ENCODE measurements at regions not wholly inside any gene's neighbourhood (a gene's known extent, or its start where the extent isn't known, plus 50 kb on each side); places are given as distances from the start of the nearest gene placed in this dataset.

DNA sequence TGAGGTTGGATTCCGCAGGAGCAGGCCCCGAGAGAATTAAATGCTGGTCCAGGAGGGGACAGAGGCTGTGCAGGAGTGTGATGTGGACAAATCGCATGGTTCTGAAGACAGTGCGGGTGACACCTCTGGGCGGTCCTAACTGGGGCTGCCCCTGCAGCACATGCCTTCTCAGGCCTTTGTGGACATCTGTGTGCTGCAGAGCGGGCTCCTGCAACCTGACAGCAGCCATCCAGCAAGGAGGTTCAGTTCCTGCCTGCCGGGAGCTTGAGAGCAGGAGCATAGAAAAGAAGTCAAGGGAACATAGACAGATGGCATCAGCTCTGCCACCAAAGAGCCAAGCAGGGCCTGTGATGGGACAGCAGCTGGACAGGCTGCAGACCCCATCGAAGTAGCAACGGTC is 135.9 kb upstream of the PPP2R2D start:
- H3K27me3 Mint-ChIP-seq (ENCODE audit: low read depth): peaks cover 9% of the 10 kb centered on the region
- TF ChIP-seq, protein P1, sequence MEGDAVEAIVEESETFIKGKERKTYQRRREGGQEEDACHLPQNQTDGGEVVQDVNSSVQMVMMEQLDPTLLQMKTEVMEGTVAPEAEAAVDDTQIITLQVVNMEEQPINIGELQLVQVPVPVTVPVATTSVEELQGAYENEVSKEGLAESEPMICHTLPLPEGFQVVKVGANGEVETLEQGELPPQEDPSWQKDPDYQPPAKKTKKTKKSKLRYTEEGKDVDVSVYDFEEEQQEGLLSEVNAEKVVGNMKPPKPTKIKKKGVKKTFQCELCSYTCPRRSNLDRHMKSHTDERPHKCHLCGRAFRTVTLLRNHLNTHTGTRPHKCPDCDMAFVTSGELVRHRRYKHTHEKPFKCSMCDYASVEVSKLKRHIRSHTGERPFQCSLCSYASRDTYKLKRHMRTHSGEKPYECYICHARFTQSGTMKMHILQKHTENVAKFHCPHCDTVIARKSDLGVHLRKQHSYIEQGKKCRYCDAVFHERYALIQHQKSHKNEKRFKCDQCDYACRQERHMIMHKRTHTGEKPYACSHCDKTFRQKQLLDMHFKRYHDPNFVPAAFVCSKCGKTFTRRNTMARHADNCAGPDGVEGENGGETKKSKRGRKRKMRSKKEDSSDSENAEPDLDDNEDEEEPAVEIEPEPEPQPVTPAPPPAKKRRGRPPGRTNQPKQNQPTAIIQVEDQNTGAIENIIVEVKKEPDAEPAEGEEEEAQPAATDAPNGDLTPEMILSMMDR (conservative IDR thresholded peaks at IDR 0.05): no peak
- H3K4me3 Mint-ChIP-seq: no peak overlapping the region
- H3K27ac Mint-ChIP-seq (ENCODE audit: unreplicated experiment): no peak overlapping the region
- H3K9me3 Mint-ChIP-seq: peaks cover 5% of the 10 kb centered on the region
- peaks cover 36% of the 10 kb centered on the region for H3K4me1 Mint-ChIP-seq
- peaks cover 4% of the 10 kb centered on the region for H3K36me3 Mint-ChIP-seq (ENCODE audit: low read depth)
- DNase-seq (ENCODE audit: low read depth, low spot score): no peak

GRCh38 chr10:131766096-131766495 is 134.7 kb upstream of the PPP2R2D start:
- H3K27ac Mint-ChIP-seq (ENCODE audit: unreplicated experiment): no peak overlapping the region
- DNase-seq (ENCODE audit: low read depth, low spot score): no peak
- peaks cover 4% of the 10 kb centered on the region for H3K36me3 Mint-ChIP-seq (ENCODE audit: low read depth)
- TF ChIP-seq, protein P1 (conservative IDR thresholded peaks at IDR 0.05): no peak
- H3K27me3 Mint-ChIP-seq (ENCODE audit: low read depth): peaks cover 9% of the 10 kb centered on the region
- no peak overlapping the region for H3K4me3 Mint-ChIP-seq
- H3K4me1 Mint-ChIP-seq: peaks cover 29% of the 10 kb centered on the region
- H3K9me3 Mint-ChIP-seq: peaks cover 5% of the 10 kb centered on the region

GRCh38 chr10:131767716-131768115 is 133.1 kb upstream of the PPP2R2D start:
- Mint-ChIP-seq H3K9me3 (peaks cover 5% of the 10 kb centered on the region), H3K27me3 (ENCODE audit: low read depth) (peaks cover 9% of the 10 kb centered on the region), H3K4me1 (peaks cover 18% of the 10 kb centered on the region), H3K27ac (ENCODE audit: unreplicated experiment) (no peak overlapping the region), H3K36me3 (ENCODE audit: low read depth) (peaks cover 4% of the 10 kb centered on the region), H3K4me3 (no peak overlapping the region)
- TF ChIP-seq, protein P1 (conservative IDR thresholded peaks at IDR 0.05): no peak
- DNase-seq (ENCODE audit: low read depth, low spot score): no peak

DNA sequence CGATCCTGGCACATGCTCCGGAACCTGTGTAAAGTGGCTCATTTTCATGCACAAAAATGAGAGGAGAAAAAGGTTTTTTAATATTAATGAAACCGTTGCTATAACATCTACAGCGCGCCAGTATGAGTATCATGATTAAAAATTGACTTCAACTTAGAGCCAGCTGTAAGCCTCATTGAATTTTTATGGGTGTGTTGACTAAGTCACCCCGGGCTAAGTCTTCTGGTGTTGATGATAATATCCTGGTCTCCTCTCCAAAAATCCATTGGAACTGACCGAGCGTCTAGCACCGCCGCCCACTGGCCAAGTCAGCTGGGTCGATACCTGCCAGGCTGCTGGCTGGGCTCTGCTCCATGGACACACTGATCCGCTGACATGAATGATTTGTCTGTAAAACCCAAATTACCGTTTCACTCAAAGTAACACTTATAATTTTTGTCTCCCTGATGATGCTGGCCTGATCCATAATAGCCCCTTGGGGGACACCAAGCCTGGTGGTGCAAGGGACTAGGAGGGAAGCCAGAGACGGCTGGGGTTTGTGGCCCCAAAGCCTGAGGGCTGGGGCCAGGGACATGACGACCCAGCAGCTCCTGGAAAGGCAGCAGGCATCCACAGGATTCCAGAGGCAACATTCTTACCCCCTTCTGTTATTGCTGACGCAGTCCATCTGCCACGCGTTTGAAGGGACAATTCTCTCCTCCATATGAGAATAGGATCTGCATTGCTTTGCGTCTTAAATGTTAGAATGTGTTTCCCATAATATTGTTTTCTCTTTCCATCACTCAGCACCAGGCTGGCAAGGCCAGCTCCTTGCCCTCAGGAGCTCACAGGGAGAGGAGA is 131.0 kb upstream of the PPP2R2D start:
- Mint-ChIP-seq H3K9me3 (peaks cover 5% of the 10 kb centered on the region), H3K27me3 (ENCODE audit: low read depth) (peaks cover 3% of the 10 kb centered on the region), H3K4me1 (peaks cover 10% of the 10 kb centered on the region), H3K36me3 (ENCODE audit: low read depth) (no peaks in the 10 kb centered on the region), H3K27ac (ENCODE audit: unreplicated experiment) (peak overlapping the region; percentile 65), H3K4me3 (no peak overlapping the region)
- TF ChIP-seq, protein P1 (conservative IDR thresholded peaks at IDR 0.05): no peak
- no peak for DNase-seq (ENCODE audit: low read depth, low spot score)

GRCh38 chr10:131770946-131771633 is 129.7 kb upstream of the PPP2R2D start:
- Mint-ChIP-seq H3K27me3 (ENCODE audit: low read depth) (no peaks in the 10 kb centered on the region), H3K9me3 (peaks cover 5% of the 10 kb centered on the region), H3K36me3 (ENCODE audit: low read depth) (peaks cover under 1% of the 10 kb centered on the region), H3K27ac (ENCODE audit: unreplicated experiment) (no peak overlapping the region), H3K4me3 (no peak overlapping the region), H3K4me1 (peaks cover 17% of the 10 kb centered on the region)
- no peak for DNase-seq (ENCODE audit: low read depth, low spot score)
- TF ChIP-seq, protein P1 (conservative IDR thresholded peaks at IDR 0.05): no peak

All from neural crest cell (in vitro differentiated cells).